OCI-LY7 (cell line): ENCODE measurements at regions not wholly inside any gene's neighbourhood (a gene's known extent, or its start where the extent isn't known, plus 50 kb on each side); places are given as distances from the start of the nearest gene placed in this dataset.

Source experiments
- BruUV-seq: library from RNA; stranded (reverse); fragments of 400-500 nt; replicated peaks from 2 replicates; lab custom pipeline; 2021; lab: Mats Ljungman, UMichigan
- CTCF ChIA-PET: fragments of 300-600 bp; sonication (Branson Sonifier 250); formaldehyde crosslinking; loops from one replicate; lab custom pipeline; 2022; ENCODE audit warnings: antibody characterized with exemption; ENCODE audit not compliant: unreplicated experiment; lab: Charles Lee
- POLR2A ChIA-PET: fragments of 300-600 bp; sonication (Branson Sonifier 250); formaldehyde crosslinking; loops from one replicate; lab custom pipeline; 2022; ENCODE audit warnings: antibody characterized with exemption; lab: Charles Lee
- DNase-seq: peaks from one replicate; pipeline ENCODE4 v3.0.0-alpha.2; 2015; ENCODE audit warnings: low spot score
- H2AFZ ChIP-seq: fragments of 200-600 bp; sonication (generic), shearing (Covaris generic); 2 replicates; pipeline ENCODE4 v1.6.1; 2014; ENCODE audit warnings: mild to moderate bottlenecking, antibody characterized with exemption, low read length, moderate library complexity
- H3K27ac ChIP-seq: fragments of 200-600 bp; sonication (generic); 2 replicates; pipeline ENCODE4 v1.5.1; 2014; ENCODE audit warnings: mixed run types, low read depth, mild to moderate bottlenecking, moderate library complexity, low read length, inconsistent platforms; ENCODE audit not compliant: poor library complexity, severe bottlenecking
- H3K36me3 ChIP-seq: fragments of 200-600 bp; sonication (generic); 2 replicates; pipeline ENCODE4 v1.6.1; 2014; ENCODE audit warnings: mild to moderate bottlenecking, antibody characterized with exemption, low read length, moderate library complexity, mixed read lengths; ENCODE audit not compliant: insufficient read depth
- H3K4me1 ChIP-seq: fragments of 200-600 bp; sonication (generic); 2 replicates; pipeline ENCODE4 v1.5.1; 2014; ENCODE audit warnings: mild to moderate bottlenecking, low read length; ENCODE audit not compliant: insufficient read depth, poor library complexity, severe bottlenecking
- H3K4me2 ChIP-seq: fragments of 200-600 bp; sonication (generic); 2 replicates; pipeline ENCODE4 v1.6.1; 2014; ENCODE audit warnings: mild to moderate bottlenecking, low read length
- H3K4me3 ChIP-seq: fragments of 200-600 bp; sonication (generic); 2 replicates; pipeline ENCODE4 v1.5.1; 2014; ENCODE audit warnings: mild to moderate bottlenecking, low read depth, low read length; ENCODE audit not compliant: poor library complexity, severe bottlenecking
- H3K79me2 ChIP-seq: fragments of 200-600 bp; sonication (generic); 2 replicates; pipeline ENCODE4 v1.6.1; 2016; ENCODE audit warnings: low read depth, mild to moderate bottlenecking, low read length, moderate library complexity, mixed read lengths; ENCODE audit not compliant: insufficient read depth
- H3K9me2 ChIP-seq: fragments of 200-600 bp; sonication (generic); 2 replicates; pipeline ENCODE4 v1.6.1; 2016; ENCODE audit warnings: mild to moderate bottlenecking, low read length, mixed read lengths; ENCODE audit not compliant: insufficient read depth
- H3K9me3 ChIP-seq: fragments of 200-600 bp; sonication (generic); 2 replicates; pipeline ENCODE4 v1.6.1; 2014; ENCODE audit warnings: mild to moderate bottlenecking, mixed run types, low read length, mixed read lengths
- H4K20me1 ChIP-seq: fragments of 200-600 bp; sonication (generic); 2 replicates; pipeline ENCODE4 v1.6.1; 2014; ENCODE audit warnings: mild to moderate bottlenecking, antibody characterized with exemption, low read length, moderate library complexity, mixed read lengths; ENCODE audit not compliant: insufficient read depth
- CTCF ChIP-seq: fragments of 200-600 bp; sonication (generic); conservative IDR thresholded peaks from 2 replicates; pipeline ENCODE4 v1.5.1; 2014; ENCODE audit warnings: mild to moderate bottlenecking, antibody characterized with exemption, low read length, moderate library complexity, mixed read lengths
- EZH2phosphoT487 ChIP-seq: fragments of 200-600 bp; sonication (generic); IDR thresholded peaks from 2 replicates; pipeline ENCODE4 v1.6.1; 2018; ENCODE audit warnings: low read depth, borderline replicate concordance, mild to moderate bottlenecking, mixed run types, antibody characterized with exemption, low read length, moderate library complexity, mixed read lengths
- intact Hi-C: fragments of 100-400 bp; cut with micrococcal nuclease; formaldehyde crosslinking; loops from one replicate; pipeline ENCODE4 v1.10.0; 2022; ENCODE audit not compliant: unreplicated experiment

DNA sequence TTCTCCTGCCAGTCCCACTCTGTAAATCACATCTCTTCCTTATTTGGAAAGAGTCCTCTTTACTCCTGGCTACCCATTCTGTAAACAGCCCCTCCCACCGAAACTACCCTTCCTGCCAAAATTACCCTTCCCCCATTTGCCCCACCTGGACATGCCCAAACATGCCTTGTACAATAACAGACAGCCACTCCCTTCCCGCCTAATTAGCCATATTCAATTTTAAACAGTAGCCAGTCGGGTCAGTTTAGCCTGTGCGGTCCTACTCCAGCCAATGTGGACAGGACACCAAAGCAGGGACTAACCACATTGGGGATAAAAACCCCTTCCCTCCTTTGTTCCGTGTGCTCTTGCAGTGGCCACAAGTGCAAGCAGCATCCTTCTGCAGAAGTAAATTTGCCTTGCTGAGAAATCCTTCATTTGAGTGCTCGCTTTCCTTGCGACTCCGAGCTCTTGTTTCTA, 56.3 kb upstream of the MAP10 start:
- Histone ChIP-seq H3K9me2 (no peaks in the 10 kb centered on the region), H3K4me1 (no peaks in the 10 kb centered on the region), H3K4me2 (no peak overlapping the region), H3K79me2 (no peaks in the 10 kb centered on the region), H3K9me3 (peaks cover 7% of the 10 kb centered on the region; the same call in 1 of the 2 replicates), H4K20me1 (no peaks in the 10 kb centered on the region), H3K27ac (no peak overlapping the region), H3K4me3 (no peak overlapping the region), H3K36me3 (no peaks in the 10 kb centered on the region), H2AFZ (no peak overlapping the region)
- POLR2A ChIA-PET = interaction anchor here (0.6 kb wide), 1 partner anchor 39 kb away, joined by 3 read pairs; no protein-coding TSS in a partner anchor
- TF ChIP-seq CTCF = no peak
- TF ChIP-seq EZH2phosphoT487 = no peak
- BruUV-seq = no TSS peak
- intact Hi-C loops = no loop called here
- CTCF ChIA-PET = no interaction called here
- no peak for DNase-seq

- TF ChIP-seq EZH2phosphoT487 (no peak), CTCF (no peak)
- CTCF ChIA-PET = no interaction called here
Observed at GRCh38 chr1:232751393-232752140, 53.6 kb upstream of the MAP10 start.

DNA sequence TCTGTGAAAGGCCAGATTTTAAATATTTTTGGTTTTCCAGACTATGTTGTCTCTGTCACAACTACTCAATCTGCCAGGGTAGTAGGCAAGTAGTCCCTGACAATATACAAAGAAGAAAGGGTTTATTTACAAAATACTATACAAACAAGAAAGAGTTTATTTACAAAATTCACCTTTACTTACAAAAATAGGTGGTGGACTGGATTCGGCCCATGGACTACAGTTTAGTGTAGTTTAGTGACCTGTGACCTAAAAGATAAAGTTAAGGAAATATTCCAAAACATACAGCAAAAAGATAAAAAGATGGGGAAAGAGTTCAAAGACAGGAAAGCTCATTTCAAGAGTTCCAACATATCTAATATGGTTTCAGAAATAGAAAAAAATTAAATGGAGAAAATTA, 52.9 kb upstream of the MAP10 start:
- Histone ChIP-seq H4K20me1 (no peaks in the 10 kb centered on the region), H2AFZ (no peak overlapping the region), H3K27ac (no peak overlapping the region), H3K36me3 (no peaks in the 10 kb centered on the region), H3K9me2 (no peaks in the 10 kb centered on the region), H3K4me3 (no peak overlapping the region), H3K4me1 (no peaks in the 10 kb centered on the region), H3K9me3 (peaks cover 7% of the 10 kb centered on the region; the same call in 1 of the 2 replicates), H3K79me2 (no peaks in the 10 kb centered on the region), H3K4me2 (no peak overlapping the region)
- ChIA-PET CTCF (no interaction called here), POLR2A (no interaction called here)
- TF ChIP-seq EZH2phosphoT487 (no peak), CTCF (no peak)
- intact Hi-C loops = no loop called here
- DNase-seq = no peak
- BruUV-seq = no TSS peak

More at GRCh38 chr1:232751393-232752140, 53.6 kb upstream of the MAP10 start:
- Histone ChIP-seq H3K9me3 (peaks cover 7% of the 10 kb centered on the region; the same call in 1 of the 2 replicates), H3K9me2 (no peaks in the 10 kb centered on the region), H3K4me3 (no peak overlapping the region), H3K4me2 (no peak overlapping the region), H3K36me3 (no peaks in the 10 kb centered on the region), H4K20me1 (no peaks in the 10 kb centered on the region), H3K79me2 (no peaks in the 10 kb centered on the region), H2AFZ (no peak overlapping the region), H3K4me1 (no peaks in the 10 kb centered on the region), H3K27ac (no peak overlapping the region)
- no peak for DNase-seq
- BruUV-seq = no TSS peak
- intact Hi-C loops = no loop called here
- POLR2A ChIA-PET = no interaction called here
